IMR-90 (cell line): ENCODE measurements at regions not wholly inside any gene's neighbourhood (a gene's known extent, or its start where the extent isn't known, plus 50 kb on each side); places are given as distances from the start of the nearest gene placed in this dataset.

ENCODE experiments used
- ATAC-seq: fragments of 200-7000 bp; cut with Tn5 transposase; 2 replicates; pipeline ENCODE4 v1.9.1; 2020; ENCODE audit warnings: low read depth, mild to moderate bottlenecking, moderate library complexity
- BruUV-seq: library from RNA; stranded (reverse); fragments of 400-500 nt; replicated peaks from 2 replicates; lab custom pipeline; 2021; lab: Mats Ljungman, UMichigan
- CTCF ChIA-PET: fragments of 300-600 bp; formaldehyde crosslinking; extraction: SDS; loops from one replicate; lab custom pipeline; 2021; ENCODE audit warnings: antibody characterized with exemption; lab: Yijun Ruan, JAX
- POLR2A ChIA-PET: fragments of 300-600 bp; sonication (Branson Sonifier 250); formaldehyde crosslinking; loops from one replicate; lab custom pipeline; 2022; ENCODE audit warnings: antibody characterized with exemption; ENCODE audit not compliant: unreplicated experiment; lab: Charles Lee
- DNase-seq: peaks from one replicate; pipeline ENCODE4 v3.0.0; 2013
- H2AFZ ChIP-seq: replicated peaks from 2 replicates; pipeline ENCODE3; 2013; ENCODE audit warnings: low read length, mild to moderate bottlenecking; ENCODE audit not compliant: poor library complexity
- H2AK5ac ChIP-seq: 2 replicates; pipeline ENCODE4 v1.6.1; 2013; ENCODE audit warnings: low read depth, low read length, inconsistent platforms
- H2AK9ac ChIP-seq: replicated peaks from 2 replicates; pipeline ENCODE3; 2013; ENCODE audit warnings: mild to moderate bottlenecking, low read depth, low read length, moderate library complexity; ENCODE audit not compliant: poor library complexity
- H2BK120ac ChIP-seq: 2 replicates; pipeline ENCODE4 v1.6.1; 2013; ENCODE audit warnings: low read depth, low read length, inconsistent platforms
- H2BK15ac ChIP-seq: 3 replicates; pipeline ENCODE4 v1.6.1; 2013; ENCODE audit warnings: low read depth, low read length, inconsistent platforms
- H2BK20ac ChIP-seq: 2 replicates; pipeline ENCODE4 v1.6.1; 2013; ENCODE audit warnings: low read depth, mild to moderate bottlenecking, inconsistent platforms, low read length, moderate library complexity
- H2BK5ac ChIP-seq: 2 replicates; pipeline ENCODE4 v1.6.1; 2013; ENCODE audit warnings: mild to moderate bottlenecking, low read depth, low read length, inconsistent platforms; ENCODE audit not compliant: poor library complexity, severe bottlenecking
- H3K14ac ChIP-seq: replicated peaks from 2 replicates; pipeline ENCODE4 v1.6.1; 2013; ENCODE audit warnings: low read depth, low read length, inconsistent platforms
- H3K18ac ChIP-seq: 2 replicates; pipeline ENCODE4 v1.6.1; 2013; ENCODE audit warnings: low read depth, low read length, control low read depth
- H3K23ac ChIP-seq: 2 replicates; pipeline ENCODE4 v1.6.1; 2013; ENCODE audit warnings: low read depth, low read length, inconsistent platforms
- H3K27ac ChIP-seq: 2 replicates; pipeline ENCODE4 v1.5.1; 2013; ENCODE audit warnings: mild to moderate bottlenecking, control low read depth, low read length; ENCODE audit not compliant: insufficient read depth
- H3K27me3 ChIP-seq: 2 replicates; pipeline ENCODE4 v1.6.1; 2013; ENCODE audit warnings: low read length; ENCODE audit not compliant: control insufficient read depth, insufficient read depth
- H3K36me3 ChIP-seq: 2 replicates; pipeline ENCODE4 v1.6.1; 2013; ENCODE audit warnings: low read length, mixed read lengths; ENCODE audit not compliant: control insufficient read depth, insufficient read depth
- H3K4ac ChIP-seq: 2 replicates; pipeline ENCODE4 v1.6.1; 2013; ENCODE audit warnings: low read depth, low read length, inconsistent platforms
- H3K4me1 ChIP-seq: 2 replicates; pipeline ENCODE4 v1.6.1; 2013; ENCODE audit warnings: low read length, mixed read lengths; ENCODE audit not compliant: control insufficient read depth, insufficient read depth
- H3K4me2 ChIP-seq: 2 replicates; pipeline ENCODE4 v1.6.1; 2013; ENCODE audit warnings: low read depth, mild to moderate bottlenecking, control low read depth, low read length, moderate library complexity
- H3K4me3 ChIP-seq: 2 replicates; pipeline ENCODE4 v1.5.1; 2013; ENCODE audit warnings: low read depth, mild to moderate bottlenecking, control low read depth, low read length, moderate library complexity; ENCODE audit not compliant: insufficient read depth
- H3K56ac ChIP-seq: 2 replicates; pipeline ENCODE4 v1.6.1; 2013; ENCODE audit warnings: low read length, inconsistent platforms; ENCODE audit not compliant: insufficient read depth; ENCODE audit errors: extremely low read depth
- H3K79me1 ChIP-seq, 2 experiments: 2 replicates each; pipeline ENCODE4 v1.6.1; 2013; ENCODE audit warnings: low read length in 2 of 2, inconsistent platforms in 1 of 2, low read depth in 1 of 2
- H3K9ac ChIP-seq: 2 replicates; pipeline ENCODE4 v1.6.1; 2013; ENCODE audit warnings: low read depth, low read length, control low read depth
- H3K9me1 ChIP-seq: 2 replicates; pipeline ENCODE4 v1.6.1; 2013; ENCODE audit warnings: low read length, inconsistent platforms; ENCODE audit not compliant: insufficient read depth
- H3K9me3 ChIP-seq: 2 replicates; pipeline ENCODE4 v1.6.1; 2013; ENCODE audit warnings: low read length; ENCODE audit not compliant: control insufficient read depth, insufficient read depth
- H4K20me1 ChIP-seq: 2 replicates; pipeline ENCODE4 v1.6.1; 2013; ENCODE audit warnings: low read length, inconsistent platforms; ENCODE audit not compliant: insufficient read depth
- H4K5ac ChIP-seq: 2 replicates; pipeline ENCODE4 v1.6.1; 2013; ENCODE audit warnings: mild to moderate bottlenecking, low read depth, low read length, control low read depth
- H4K8ac ChIP-seq, 2 experiments: 2 replicates each; pipeline ENCODE4 v1.6.1; 2013; ENCODE audit warnings: low read depth in 2 of 2, low read length in 2 of 2, control low read depth in 1 of 2, inconsistent platforms in 1 of 2
- H4K91ac ChIP-seq: 2 replicates; pipeline ENCODE4 v1.6.1; 2013; ENCODE audit warnings: low read depth, low read length, inconsistent platforms; ENCODE audit not compliant: insufficient read depth
- CEBPB ChIP-seq: IDR thresholded peaks from 2 replicates; pipeline ENCODE4 v1.6.1; 2012; ENCODE audit warnings: low read depth, low read length, improper control_type of control experiment
- CHD1 ChIP-seq: IDR thresholded peaks from 2 replicates; pipeline ENCODE4 v1.6.1; 2012; ENCODE audit warnings: low read depth, low read length, improper control_type of control experiment
- FOS ChIP-seq: fragments of 150-350 bp; IDR thresholded peaks from 2 replicates; pipeline ENCODE4 v1.6.1; 2016; ENCODE audit warnings: low read depth, low read length
- MAFK ChIP-seq: IDR thresholded peaks from 2 replicates; pipeline ENCODE4 v1.6.1; 2012; ENCODE audit warnings: low read depth, low read length, improper control_type of control experiment
- MAZ ChIP-seq: IDR thresholded peaks from 2 replicates; pipeline ENCODE4 v1.6.1; 2012; ENCODE audit warnings: low read depth, mild to moderate bottlenecking, low read length, improper control_type of control experiment, moderate library complexity, borderline replicate concordance
- MXI1 ChIP-seq: IDR thresholded peaks from 2 replicates; pipeline ENCODE4 v1.6.1; 2012; ENCODE audit warnings: low read depth, mild to moderate bottlenecking, low read length, moderate library complexity, borderline replicate concordance
- NFE2L2 ChIP-seq: fragments of 150-350 bp; IDR thresholded peaks from 2 replicates; pipeline ENCODE4 v1.6.1; 2016; ENCODE audit warnings: low read depth, mild to moderate bottlenecking, low read length
- POLR2A ChIP-seq: IDR thresholded peaks from 2 replicates; pipeline ENCODE4 v1.6.1; 2012; ENCODE audit warnings: mild to moderate bottlenecking, low read depth, low read length
- RAD21 ChIP-seq: IDR thresholded peaks from 2 replicates; pipeline ENCODE4 v1.6.1; 2012; ENCODE audit warnings: low read length, improper control_type of control experiment
- RCOR1 ChIP-seq: IDR thresholded peaks from 2 replicates; pipeline ENCODE4 v1.6.1; 2012; ENCODE audit warnings: mild to moderate bottlenecking, low read length, improper control_type of control experiment; ENCODE audit not compliant: insufficient replicate concordance
- RFX5 ChIP-seq: IDR thresholded peaks from 2 replicates; pipeline ENCODE4 v1.8.0; 2012; ENCODE audit warnings: low read depth, mild to moderate bottlenecking, low read length, moderate library complexity
- SMC3 ChIP-seq: fragments of 150-350 bp; IDR thresholded peaks from 2 replicates; pipeline ENCODE4 v1.6.1; 2016; ENCODE audit warnings: low read depth, mild to moderate bottlenecking, antibody characterized with exemption, low read length, moderate library complexity
- WGBS, 2 experiments: methylation state at CpG; one replicate each; pipeline versions ENCODE4 v1.1.5 to v1.1.7; 2013; ENCODE audit warnings: missing lambda C conversion rate in 2 of 2; ENCODE audit not compliant: insufficient read length in 1 of 2; ENCODE audit errors: extremely low coverage in 2 of 2; 5-methylcytosine and 5-hydroxymethylcytosine counted together
- dilution Hi-C: fragments of 300-500 bp; cut with HindIII; formaldehyde crosslinking; loops from one replicate; pipeline ENCODE4 v1.14.3; 2018; ENCODE audit warnings: low sequenced_read_pairs; ENCODE audit not compliant: unreplicated experiment
- in situ Hi-C: fragments of 300-500 bp; cut with MboI; formaldehyde crosslinking; loops from 3 replicates; pipeline ENCODE4 v1.14.3; 2019; ENCODE audit warnings: low sequenced_read_pairs, inconsistent platforms, mixed read lengths
- intact Hi-C: fragments of 100-400 bp; cut with micrococcal nuclease; formaldehyde crosslinking; loops from 2 replicates; pipeline ENCODE4 v1.10.0; 2022
- TF ChIP-seq, protein P1 (sequence below): fragments of 150-350 bp; IDR thresholded peaks from 2 replicates; pipeline ENCODE4 v1.6.1; 2017; ENCODE audit warnings: mild to moderate bottlenecking, antibody characterized with exemption, low read length, low read depth
- TF ChIP-seq, protein P2 (sequence below): fragments of 150-350 bp; IDR thresholded peaks from 2 replicates; pipeline ENCODE4 v1.6.1; 2016; ENCODE audit warnings: low read depth, mild to moderate bottlenecking, low read length, moderate library complexity, borderline replicate concordance
- TF ChIP-seq, protein P3 (sequence below): conservative IDR thresholded peaks from 2 replicates; pipeline ENCODE4 v1.5.1; 2012; ENCODE audit warnings: mild to moderate bottlenecking, low read depth, low read length, improper control_type of control experiment

DNA sequence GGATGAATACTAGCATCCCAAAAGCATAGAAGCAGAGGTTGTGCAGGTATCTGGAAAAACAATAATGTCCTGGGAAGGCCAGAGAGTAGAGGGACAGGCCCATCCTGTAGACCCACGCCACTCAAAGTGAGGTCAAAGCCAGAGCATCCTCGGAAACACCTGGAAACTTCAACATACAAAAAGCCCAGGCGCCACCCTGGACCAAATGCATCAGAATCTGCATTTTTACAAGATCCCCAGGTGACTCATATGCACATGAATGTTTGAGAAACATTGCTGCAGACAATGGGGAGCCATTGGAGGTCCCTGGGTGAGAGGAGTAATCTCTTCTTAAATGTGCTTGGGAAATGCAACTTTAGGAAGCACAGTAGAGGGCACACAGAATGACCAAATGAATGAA lies 684.1 kb downstream of the DIAPH3 start:
- Histone ChIP-seq H3K4me3 (no peak overlapping the region), H3K4me2 (no peak overlapping the region), H3K27me3 (no peaks in the 10 kb centered on the region), H3K36me3 (no peaks in the 10 kb centered on the region), H3K9ac (no peak overlapping the region), H2BK5ac (no peak overlapping the region), H3K23ac (no peak overlapping the region), H3K9me3 (no peaks in the 10 kb centered on the region), H3K18ac (no peak overlapping the region), H4K5ac (no peak overlapping the region), H2AFZ (no peak overlapping the region), H2BK120ac (no peak overlapping the region), H4K8ac (no peak overlapping the region), H2AK9ac (no peak overlapping the region), H3K4me1 (no peaks in the 10 kb centered on the region), H2AK5ac (no peak overlapping the region), H2BK20ac (no peak overlapping the region), H3K79me1 (no peaks in the 10 kb centered on the region), H3K56ac (no peak overlapping the region), H3K9me1 (no peaks in the 10 kb centered on the region), H2BK15ac (no peak overlapping the region), H3K27ac (no peak overlapping the region), H3K14ac (no peak overlapping the region), H4K20me1 (no peaks in the 10 kb centered on the region), H3K4ac (no peak overlapping the region), H4K91ac (no peak overlapping the region)
- dilution Hi-C loops (no loop called here), in situ Hi-C loops (no loop called here), intact Hi-C loops (no loop called here)
- WGBS, 2 experiments, result no CpG with 5 or more reads among the region's 3 CpGs
- no peak for ATAC-seq
- TF ChIP-seq, protein P1, sequence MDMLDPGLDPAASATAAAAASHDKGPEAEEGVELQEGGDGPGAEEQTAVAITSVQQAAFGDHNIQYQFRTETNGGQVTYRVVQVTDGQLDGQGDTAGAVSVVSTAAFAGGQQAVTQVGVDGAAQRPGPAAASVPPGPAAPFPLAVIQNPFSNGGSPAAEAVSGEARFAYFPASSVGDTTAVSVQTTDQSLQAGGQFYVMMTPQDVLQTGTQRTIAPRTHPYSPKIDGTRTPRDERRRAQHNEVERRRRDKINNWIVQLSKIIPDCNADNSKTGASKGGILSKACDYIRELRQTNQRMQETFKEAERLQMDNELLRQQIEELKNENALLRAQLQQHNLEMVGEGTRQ, result no peak
- TF ChIP-seq MXI1 (no peak), FOS (no peak), MAZ (no peak), MAFK (no peak), NFE2L2 (no peak), POLR2A (no peak), CHD1 (no peak), SMC3 (no peak), RFX5 (no peak), CEBPB (no peak), RAD21 (no peak), RCOR1 (no peak)
- TF ChIP-seq, protein P2, sequence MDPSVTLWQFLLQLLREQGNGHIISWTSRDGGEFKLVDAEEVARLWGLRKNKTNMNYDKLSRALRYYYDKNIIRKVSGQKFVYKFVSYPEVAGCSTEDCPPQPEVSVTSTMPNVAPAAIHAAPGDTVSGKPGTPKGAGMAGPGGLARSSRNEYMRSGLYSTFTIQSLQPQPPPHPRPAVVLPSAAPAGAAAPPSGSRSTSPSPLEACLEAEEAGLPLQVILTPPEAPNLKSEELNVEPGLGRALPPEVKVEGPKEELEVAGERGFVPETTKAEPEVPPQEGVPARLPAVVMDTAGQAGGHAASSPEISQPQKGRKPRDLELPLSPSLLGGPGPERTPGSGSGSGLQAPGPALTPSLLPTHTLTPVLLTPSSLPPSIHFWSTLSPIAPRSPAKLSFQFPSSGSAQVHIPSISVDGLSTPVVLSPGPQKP, result no peak
- TF ChIP-seq, protein P3, sequence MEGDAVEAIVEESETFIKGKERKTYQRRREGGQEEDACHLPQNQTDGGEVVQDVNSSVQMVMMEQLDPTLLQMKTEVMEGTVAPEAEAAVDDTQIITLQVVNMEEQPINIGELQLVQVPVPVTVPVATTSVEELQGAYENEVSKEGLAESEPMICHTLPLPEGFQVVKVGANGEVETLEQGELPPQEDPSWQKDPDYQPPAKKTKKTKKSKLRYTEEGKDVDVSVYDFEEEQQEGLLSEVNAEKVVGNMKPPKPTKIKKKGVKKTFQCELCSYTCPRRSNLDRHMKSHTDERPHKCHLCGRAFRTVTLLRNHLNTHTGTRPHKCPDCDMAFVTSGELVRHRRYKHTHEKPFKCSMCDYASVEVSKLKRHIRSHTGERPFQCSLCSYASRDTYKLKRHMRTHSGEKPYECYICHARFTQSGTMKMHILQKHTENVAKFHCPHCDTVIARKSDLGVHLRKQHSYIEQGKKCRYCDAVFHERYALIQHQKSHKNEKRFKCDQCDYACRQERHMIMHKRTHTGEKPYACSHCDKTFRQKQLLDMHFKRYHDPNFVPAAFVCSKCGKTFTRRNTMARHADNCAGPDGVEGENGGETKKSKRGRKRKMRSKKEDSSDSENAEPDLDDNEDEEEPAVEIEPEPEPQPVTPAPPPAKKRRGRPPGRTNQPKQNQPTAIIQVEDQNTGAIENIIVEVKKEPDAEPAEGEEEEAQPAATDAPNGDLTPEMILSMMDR, result no peak
- no peak for DNase-seq
- POLR2A ChIA-PET, result no interaction called here
- CTCF ChIA-PET, result no interaction called here
- BruUV-seq, result no TSS peak
